Endothelial cell of umbilical vein (primary cell): ENCODE measurements at regions not wholly inside any gene's neighbourhood (a gene's known extent, or its start where the extent isn't known, plus 50 kb on each side); places are given as distances from the start of the nearest gene placed in this dataset.

Experiments
- EZH2 ChIP-seq: IDR thresholded peaks from 2 replicates; pipeline ENCODE4 v1.6.1; 2012; ENCODE audit warnings: borderline replicate concordance, low read depth, mild to moderate bottlenecking, moderate library complexity, low read length, inconsistent platforms; ENCODE audit not compliant: severe bottlenecking
- FOS ChIP-seq: IDR thresholded peaks from 2 replicates; pipeline ENCODE4 v1.6.1; 2011; ENCODE audit warnings: mild to moderate bottlenecking, low read length, moderate library complexity, borderline replicate concordance; ENCODE audit not compliant: insufficient read depth
- GATA2 ChIP-seq: IDR thresholded peaks from 2 replicates; pipeline ENCODE4 v1.7.0; 2011; ENCODE audit warnings: low read depth, mild to moderate bottlenecking, moderate library complexity, mixed read lengths, low read length; ENCODE audit not compliant: insufficient read length, insufficient read depth
- JUN ChIP-seq: IDR thresholded peaks from 2 replicates; pipeline ENCODE4 v1.6.1; 2011; ENCODE audit warnings: borderline replicate concordance, low read depth; ENCODE audit not compliant: insufficient read length, insufficient read depth
- MYC ChIP-seq: IDR thresholded peaks from one replicate; pipeline ENCODE4 v1.6.1; 2011; ENCODE audit warnings: mild to moderate bottlenecking, low read depth, low read length
- POLR2A ChIP-seq: IDR thresholded peaks from 2 replicates; pipeline ENCODE4 v1.6.1; 2012; ENCODE audit warnings: low read depth, mild to moderate bottlenecking, control low read depth, low read length
- POLR2AphosphoS5 ChIP-seq: IDR thresholded peaks from 2 replicates; pipeline ENCODE4 v1.6.1; 2012; ENCODE audit warnings: low read depth, mild to moderate bottlenecking, control low read depth, low read length, moderate library complexity; ENCODE audit not compliant: insufficient read depth
- TF ChIP-seq, protein P1 (sequence below), 2 donors: IDR thresholded peaks; 1 replicate in 1 of 2; 2 replicates in 1 of 2; pipeline ENCODE4 v1.5.1; 2011; ENCODE audit warnings: low read length in 2 of 2, mild to moderate bottlenecking in 2 of 2, moderate library complexity in 2 of 2, control low read depth in 1 of 2, inconsistent platforms in 1 of 2, low read depth in 1 of 2; ENCODE audit not compliant: insufficient read depth in 1 of 2; ENCODE audit errors: extremely low read depth in 1 of 2
- TF ChIP-seq, protein P2 (sequence below): IDR thresholded peaks from 2 replicates; pipeline ENCODE4 v1.6.1; 2011; ENCODE audit not compliant: insufficient read depth, insufficient read length

DNA sequence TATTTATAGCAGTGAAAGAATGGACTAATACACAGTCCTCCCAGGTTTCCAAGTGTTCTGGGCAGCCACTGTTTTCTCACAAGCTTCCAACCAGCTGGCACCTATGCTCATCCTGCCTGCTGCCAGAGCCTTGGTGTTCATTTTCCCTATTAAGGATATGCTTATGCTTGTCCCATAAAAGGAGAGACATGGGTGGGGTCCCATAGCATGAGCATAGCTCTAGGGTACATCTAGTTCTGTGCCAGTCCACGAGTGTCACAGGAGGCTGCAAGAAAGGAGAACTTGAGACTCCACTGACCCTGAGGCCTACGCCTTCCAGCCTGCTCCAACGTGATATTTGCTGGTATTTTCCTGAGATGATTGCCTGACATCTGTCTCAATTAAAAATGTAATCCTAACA, 192.4 kb upstream of the PTGFR start:
- TF ChIP-seq EZH2 (no peak), POLR2A (no peak), POLR2AphosphoS5 (no peak), FOS (no peak), GATA2 (no peak), MYC (no peak), JUN (no peak)
- TF ChIP-seq, protein P1, sequence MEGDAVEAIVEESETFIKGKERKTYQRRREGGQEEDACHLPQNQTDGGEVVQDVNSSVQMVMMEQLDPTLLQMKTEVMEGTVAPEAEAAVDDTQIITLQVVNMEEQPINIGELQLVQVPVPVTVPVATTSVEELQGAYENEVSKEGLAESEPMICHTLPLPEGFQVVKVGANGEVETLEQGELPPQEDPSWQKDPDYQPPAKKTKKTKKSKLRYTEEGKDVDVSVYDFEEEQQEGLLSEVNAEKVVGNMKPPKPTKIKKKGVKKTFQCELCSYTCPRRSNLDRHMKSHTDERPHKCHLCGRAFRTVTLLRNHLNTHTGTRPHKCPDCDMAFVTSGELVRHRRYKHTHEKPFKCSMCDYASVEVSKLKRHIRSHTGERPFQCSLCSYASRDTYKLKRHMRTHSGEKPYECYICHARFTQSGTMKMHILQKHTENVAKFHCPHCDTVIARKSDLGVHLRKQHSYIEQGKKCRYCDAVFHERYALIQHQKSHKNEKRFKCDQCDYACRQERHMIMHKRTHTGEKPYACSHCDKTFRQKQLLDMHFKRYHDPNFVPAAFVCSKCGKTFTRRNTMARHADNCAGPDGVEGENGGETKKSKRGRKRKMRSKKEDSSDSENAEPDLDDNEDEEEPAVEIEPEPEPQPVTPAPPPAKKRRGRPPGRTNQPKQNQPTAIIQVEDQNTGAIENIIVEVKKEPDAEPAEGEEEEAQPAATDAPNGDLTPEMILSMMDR (IDR thresholded peaks at IDR 0.05; ENCODE audit: extremely low read depth in 1 of 2, insufficient read depth in 1 of 2, low read depth in 1 of 2, low read length in 2 of 2) = no peak
- TF ChIP-seq, protein P2, sequence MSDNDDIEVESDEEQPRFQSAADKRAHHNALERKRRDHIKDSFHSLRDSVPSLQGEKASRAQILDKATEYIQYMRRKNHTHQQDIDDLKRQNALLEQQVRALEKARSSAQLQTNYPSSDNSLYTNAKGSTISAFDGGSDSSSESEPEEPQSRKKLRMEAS = no peak
